Endothelial cell of umbilical vein (primary cell): ENCODE measurements at regions not wholly inside any gene's neighbourhood (a gene's known extent, or its start where the extent isn't known, plus 50 kb on each side); places are given as distances from the start of the nearest gene placed in this dataset.

Experiments used
- BruUV-seq: library from RNA; stranded (reverse); fragments of 400-500 nt; replicated peaks from 2 replicates; lab custom pipeline; 2021; lab: Mats Ljungman, UMichigan
- CTCF ChIA-PET: fragments of 300-600, 350-600 bp; sonication (Branson Sonifier 250); formaldehyde crosslinking; loops from one replicate; lab custom pipeline; 2021; ENCODE audit warnings: antibody characterized with exemption, inconsistent platforms; lab: Charles Lee
- POLR2A ChIA-PET: fragments of 300-600, 350-600 bp; sonication (Branson Sonifier 250); formaldehyde crosslinking; loops from one replicate; lab custom pipeline; 2021; ENCODE audit warnings: antibody characterized with exemption, inconsistent platforms; lab: Charles Lee
- DNase-seq: peaks from one replicate; pipeline ENCODE4 v3.0.0-alpha.2; 2011; ENCODE audit warnings: low read depth, low spot score
- FAIRE-seq: peaks from 2 replicates; lab custom pipeline; 2011; peaks lifted over from hg19 to GRCh38; lab: Jason Lieb, UNC
- H2AFZ ChIP-seq: 2 replicates; pipeline ENCODE4 v1.6.0; 2012; ENCODE audit warnings: low read depth, low read length, control low read depth, inconsistent platforms
- H3K27ac ChIP-seq: 2 replicates; pipeline ENCODE4 v1.5.1; 2011; ENCODE audit warnings: low read depth, mild to moderate bottlenecking, control low read depth, low read length, moderate library complexity; ENCODE audit not compliant: insufficient read depth
- H3K27me3 ChIP-seq, 2 experiments: 2 replicates each; pipeline versions ENCODE4 v1.6.0 to v1.6.1; 2011; ENCODE audit warnings: low read length in 2 of 2, mixed read lengths in 1 of 2; ENCODE audit not compliant: control insufficient read depth in 2 of 2, insufficient read depth in 2 of 2
- H3K36me3 ChIP-seq, 2 experiments: 2 replicates in 1 of 2; 3 replicates in 1 of 2; pipeline ENCODE4 v1.5.1; 2011; ENCODE audit warnings: low read length in 2 of 2, mild to moderate bottlenecking in 1 of 2, moderate library complexity in 1 of 2; ENCODE audit not compliant: control insufficient read depth in 2 of 2, insufficient read depth in 2 of 2; ENCODE audit errors: extremely low read depth in 1 of 2
- H3K4me1 ChIP-seq: 3 replicates; pipeline ENCODE4 v1.5.1; 2011; ENCODE audit warnings: mild to moderate bottlenecking, low read length; ENCODE audit not compliant: control insufficient read depth, insufficient read depth; ENCODE audit errors: extremely low read depth
- H3K4me2 ChIP-seq: 2 replicates; pipeline ENCODE4 v1.6.1; 2011; ENCODE audit warnings: low read length, control low read depth, mixed read lengths; ENCODE audit not compliant: insufficient read depth
- H3K4me3 ChIP-seq, 3 experiments: fragments of 200-600 bp in 1 of 3; sonication (generic), shearing (Covaris generic) in 1 of 3; replicated peaks in 1 of 3; 2 replicates each; pipeline ENCODE4 v1.5.1; 2011 to 2016; ENCODE audit warnings: control low read depth in 3 of 3, low read length in 3 of 3, mild to moderate bottlenecking in 2 of 3, inconsistent platforms in 1 of 3, low read depth in 1 of 3, moderate library complexity in 1 of 3; ENCODE audit not compliant: insufficient read depth in 1 of 3
- H3K79me2 ChIP-seq: 2 replicates; pipeline ENCODE4 v1.6.0; 2012; ENCODE audit warnings: low read length, inconsistent platforms; ENCODE audit not compliant: control insufficient read depth, insufficient read depth
- H3K9ac ChIP-seq: replicated peaks from 2 replicates; pipeline ENCODE3; 2011; ENCODE audit warnings: low read length, control low read depth; ENCODE audit not compliant: insufficient read depth; ENCODE audit errors: extremely low read depth
- H3K9me1 ChIP-seq: replicated peaks from 3 replicates; pipeline ENCODE4 v1.6.0; 2011; ENCODE audit warnings: mild to moderate bottlenecking, low read length; ENCODE audit not compliant: control insufficient read depth, insufficient read depth; ENCODE audit errors: extremely low read depth
- H3K9me3 ChIP-seq: replicated peaks from 2 replicates; pipeline ENCODE4 v1.5.1; 2012; ENCODE audit warnings: low read length, inconsistent platforms; ENCODE audit not compliant: control insufficient read depth, insufficient read depth
- H4K20me1 ChIP-seq: replicated peaks from 2 replicates; pipeline ENCODE3; 2011; ENCODE audit warnings: mild to moderate bottlenecking, low read length; ENCODE audit not compliant: control insufficient read depth, insufficient read depth; ENCODE audit errors: extremely low read depth
- EZH2 ChIP-seq: IDR thresholded peaks from 2 replicates; pipeline ENCODE4 v1.6.1; 2012; ENCODE audit warnings: borderline replicate concordance, low read depth, mild to moderate bottlenecking, moderate library complexity, low read length, inconsistent platforms; ENCODE audit not compliant: severe bottlenecking
- FOS ChIP-seq: IDR thresholded peaks from 2 replicates; pipeline ENCODE4 v1.6.1; 2011; ENCODE audit warnings: mild to moderate bottlenecking, low read length, moderate library complexity, borderline replicate concordance; ENCODE audit not compliant: insufficient read depth
- GATA2 ChIP-seq: IDR thresholded peaks from 2 replicates; pipeline ENCODE4 v1.7.0; 2011; ENCODE audit warnings: low read depth, mild to moderate bottlenecking, moderate library complexity, mixed read lengths, low read length; ENCODE audit not compliant: insufficient read length, insufficient read depth
- JUN ChIP-seq: IDR thresholded peaks from 2 replicates; pipeline ENCODE4 v1.6.1; 2011; ENCODE audit warnings: borderline replicate concordance, low read depth; ENCODE audit not compliant: insufficient read length, insufficient read depth
- MYC ChIP-seq: IDR thresholded peaks from one replicate; pipeline ENCODE4 v1.6.1; 2011; ENCODE audit warnings: mild to moderate bottlenecking, low read depth, low read length
- POLR2A ChIP-seq: IDR thresholded peaks from 2 replicates; pipeline ENCODE4 v1.6.1; 2012; ENCODE audit warnings: low read depth, mild to moderate bottlenecking, control low read depth, low read length
- POLR2AphosphoS5 ChIP-seq: IDR thresholded peaks from 2 replicates; pipeline ENCODE4 v1.6.1; 2012; ENCODE audit warnings: low read depth, mild to moderate bottlenecking, control low read depth, low read length, moderate library complexity; ENCODE audit not compliant: insufficient read depth
- dilution Hi-C: fragments of 300-500 bp; cut with MboI; formaldehyde crosslinking; loops from one replicate; pipeline ENCODE4 v1.15.0; 2019; ENCODE audit warnings: low sequenced_read_pairs; ENCODE audit not compliant: extremely low pct_ligation_motif_present
- intact Hi-C: fragments of 100-400 bp; cut with micrococcal nuclease; formaldehyde crosslinking; loops from one replicate; pipeline ENCODE4 v1.10.0; 2022
- TF ChIP-seq, protein P1 (sequence below): IDR thresholded peaks from 2 replicates; pipeline ENCODE4 v1.6.1; 2011; ENCODE audit not compliant: insufficient read depth, insufficient read length
- TF ChIP-seq, protein P2 (sequence below), 2 donors: IDR thresholded peaks; 1 replicate in 1 of 2; 2 replicates in 1 of 2; pipeline ENCODE4 v1.5.1; 2011; ENCODE audit warnings: low read length in 2 of 2, mild to moderate bottlenecking in 2 of 2, moderate library complexity in 2 of 2, control low read depth in 1 of 2, inconsistent platforms in 1 of 2, low read depth in 1 of 2; ENCODE audit not compliant: insufficient read depth in 1 of 2; ENCODE audit errors: extremely low read depth in 1 of 2

DNA sequence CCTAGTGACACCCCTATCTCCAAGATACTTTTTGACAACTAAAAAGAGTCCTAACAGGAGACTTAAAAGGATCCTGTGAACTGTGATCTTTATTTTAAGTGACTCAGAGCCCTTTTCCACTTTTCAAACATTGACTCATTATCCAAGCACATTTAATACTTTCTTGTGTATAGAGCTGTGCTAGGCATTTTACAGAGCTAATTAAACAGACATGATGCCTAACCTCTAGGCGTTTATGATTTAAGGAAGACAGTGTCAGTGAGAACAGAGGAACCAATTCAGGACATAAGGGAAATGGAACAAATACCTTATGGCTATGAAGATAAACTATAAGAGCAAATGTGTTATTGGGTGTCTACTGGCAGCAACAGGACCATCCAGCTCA, 282.6 kb downstream of the TPBG start:
- Histone ChIP-seq H3K36me3 (no peaks in the 10 kb centered on the region), H2AFZ (no peak overlapping the region), H3K4me3 (no peak overlapping the region), H3K27me3 (no peaks in the 10 kb centered on the region), H3K4me2 (no peak overlapping the region), H3K9me1 (no peaks in the 10 kb centered on the region), H3K4me1 (no peaks in the 10 kb centered on the region), H3K9me3 (no peaks in the 10 kb centered on the region), H3K79me2 (no peaks in the 10 kb centered on the region), H3K27ac (no peak overlapping the region), H3K9ac (no peak overlapping the region), H4K20me1 (no peaks in the 10 kb centered on the region)
- DNase-seq = no peak
- no peak for TF ChIP-seq EZH2
- TF ChIP-seq MYC = no peak
- no peak for TF ChIP-seq POLR2AphosphoS5
- no peak for TF ChIP-seq GATA2
- no peak for TF ChIP-seq FOS
- no peak for TF ChIP-seq POLR2A
- TF ChIP-seq, protein P1, sequence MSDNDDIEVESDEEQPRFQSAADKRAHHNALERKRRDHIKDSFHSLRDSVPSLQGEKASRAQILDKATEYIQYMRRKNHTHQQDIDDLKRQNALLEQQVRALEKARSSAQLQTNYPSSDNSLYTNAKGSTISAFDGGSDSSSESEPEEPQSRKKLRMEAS = no peak
- TF ChIP-seq, protein P2, sequence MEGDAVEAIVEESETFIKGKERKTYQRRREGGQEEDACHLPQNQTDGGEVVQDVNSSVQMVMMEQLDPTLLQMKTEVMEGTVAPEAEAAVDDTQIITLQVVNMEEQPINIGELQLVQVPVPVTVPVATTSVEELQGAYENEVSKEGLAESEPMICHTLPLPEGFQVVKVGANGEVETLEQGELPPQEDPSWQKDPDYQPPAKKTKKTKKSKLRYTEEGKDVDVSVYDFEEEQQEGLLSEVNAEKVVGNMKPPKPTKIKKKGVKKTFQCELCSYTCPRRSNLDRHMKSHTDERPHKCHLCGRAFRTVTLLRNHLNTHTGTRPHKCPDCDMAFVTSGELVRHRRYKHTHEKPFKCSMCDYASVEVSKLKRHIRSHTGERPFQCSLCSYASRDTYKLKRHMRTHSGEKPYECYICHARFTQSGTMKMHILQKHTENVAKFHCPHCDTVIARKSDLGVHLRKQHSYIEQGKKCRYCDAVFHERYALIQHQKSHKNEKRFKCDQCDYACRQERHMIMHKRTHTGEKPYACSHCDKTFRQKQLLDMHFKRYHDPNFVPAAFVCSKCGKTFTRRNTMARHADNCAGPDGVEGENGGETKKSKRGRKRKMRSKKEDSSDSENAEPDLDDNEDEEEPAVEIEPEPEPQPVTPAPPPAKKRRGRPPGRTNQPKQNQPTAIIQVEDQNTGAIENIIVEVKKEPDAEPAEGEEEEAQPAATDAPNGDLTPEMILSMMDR (IDR thresholded peaks at IDR 0.05; ENCODE audit: extremely low read depth in 1 of 2, insufficient read depth in 1 of 2, low read depth in 1 of 2, low read length in 2 of 2) = no peak
- no peak for TF ChIP-seq JUN
- BruUV-seq = no TSS peak
- dilution Hi-C loops (no loop called here), intact Hi-C loops (loop anchor here (1.0 kb wide), 1 partner anchor 36 kb away; no protein-coding TSS in a partner anchor)
- POLR2A ChIA-PET = no interaction called here
- CTCF ChIA-PET = no interaction called here
- no peak for FAIRE-seq
